Neural crest cell (in vitro differentiated cells): ENCODE measurements at regions not wholly inside any gene's neighbourhood (a gene's known extent, or its start where the extent isn't known, plus 50 kb on each side); places are given as distances from the start of the nearest gene placed in this dataset.

Experiments used
- DNase-seq: peaks from one replicate; pipeline ENCODE4 v3.0.0; 2021; ENCODE audit warnings: low read depth, mixed read lengths, low spot score
- H3K27ac Mint-ChIP-seq: one replicate; pipeline ENCODE4 v1.8.0; 2021; ENCODE audit warnings: mild to moderate bottlenecking, mixed read lengths; ENCODE audit not compliant: unreplicated experiment
- H3K27me3 Mint-ChIP-seq: 2 replicates; pipeline ENCODE4 v1.8.0; 2021; ENCODE audit warnings: low read depth, mild to moderate bottlenecking, mixed read lengths
- H3K36me3 Mint-ChIP-seq: 2 replicates; pipeline ENCODE4 v1.8.0; 2021; ENCODE audit warnings: low read depth, mild to moderate bottlenecking, mixed read lengths
- H3K4me1 Mint-ChIP-seq: 2 replicates; pipeline ENCODE4 v1.8.0; 2021; ENCODE audit warnings: mixed read lengths
- H3K4me3 Mint-ChIP-seq: one replicate; pipeline ENCODE4 v1.8.0; 2021; ENCODE audit warnings: mild to moderate bottlenecking, mixed read lengths
- H3K9me3 Mint-ChIP-seq: 2 replicates; pipeline ENCODE4 v1.8.0; 2021; ENCODE audit warnings: mixed read lengths
- TF ChIP-seq, protein P1 (sequence below): fragments of 200-600 bp; sonication (generic); conservative IDR thresholded peaks from 2 replicates; pipeline ENCODE4 v1.5.0; 2021; ENCODE audit warnings: antibody characterized with exemption, mild to moderate bottlenecking

DNA sequence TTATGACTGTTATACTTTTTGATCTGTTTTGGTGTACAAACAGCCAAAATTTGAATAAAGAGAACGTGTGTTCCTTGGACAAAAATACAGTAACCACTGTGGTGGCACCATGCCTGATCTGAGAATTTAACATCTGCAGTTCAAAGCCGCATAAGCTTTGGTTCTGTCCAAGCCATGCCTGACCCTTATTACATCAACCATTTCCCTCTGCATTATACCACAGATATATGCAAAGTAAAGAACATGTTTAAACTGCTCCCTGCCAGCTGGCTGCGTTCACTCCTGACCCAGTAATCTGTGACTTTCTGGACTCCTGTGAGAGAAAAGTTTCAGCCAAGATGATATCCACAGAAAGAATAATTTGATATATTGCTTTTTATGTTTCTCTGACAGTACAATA is 890.5 kb upstream of the ANO3 start:
- H3K36me3 Mint-ChIP-seq, result no peaks in the 10 kb centered on the region
- TF ChIP-seq, protein P1, sequence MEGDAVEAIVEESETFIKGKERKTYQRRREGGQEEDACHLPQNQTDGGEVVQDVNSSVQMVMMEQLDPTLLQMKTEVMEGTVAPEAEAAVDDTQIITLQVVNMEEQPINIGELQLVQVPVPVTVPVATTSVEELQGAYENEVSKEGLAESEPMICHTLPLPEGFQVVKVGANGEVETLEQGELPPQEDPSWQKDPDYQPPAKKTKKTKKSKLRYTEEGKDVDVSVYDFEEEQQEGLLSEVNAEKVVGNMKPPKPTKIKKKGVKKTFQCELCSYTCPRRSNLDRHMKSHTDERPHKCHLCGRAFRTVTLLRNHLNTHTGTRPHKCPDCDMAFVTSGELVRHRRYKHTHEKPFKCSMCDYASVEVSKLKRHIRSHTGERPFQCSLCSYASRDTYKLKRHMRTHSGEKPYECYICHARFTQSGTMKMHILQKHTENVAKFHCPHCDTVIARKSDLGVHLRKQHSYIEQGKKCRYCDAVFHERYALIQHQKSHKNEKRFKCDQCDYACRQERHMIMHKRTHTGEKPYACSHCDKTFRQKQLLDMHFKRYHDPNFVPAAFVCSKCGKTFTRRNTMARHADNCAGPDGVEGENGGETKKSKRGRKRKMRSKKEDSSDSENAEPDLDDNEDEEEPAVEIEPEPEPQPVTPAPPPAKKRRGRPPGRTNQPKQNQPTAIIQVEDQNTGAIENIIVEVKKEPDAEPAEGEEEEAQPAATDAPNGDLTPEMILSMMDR, result no peak
- no peaks in the 10 kb centered on the region for H3K9me3 Mint-ChIP-seq
- H3K4me3 Mint-ChIP-seq, result no peak overlapping the region
- H3K4me1 Mint-ChIP-seq, result no peaks in the 10 kb centered on the region
- no peak for DNase-seq
- no peaks in the 10 kb centered on the region for H3K27me3 Mint-ChIP-seq
- no peak overlapping the region for H3K27ac Mint-ChIP-seq

DNA sequence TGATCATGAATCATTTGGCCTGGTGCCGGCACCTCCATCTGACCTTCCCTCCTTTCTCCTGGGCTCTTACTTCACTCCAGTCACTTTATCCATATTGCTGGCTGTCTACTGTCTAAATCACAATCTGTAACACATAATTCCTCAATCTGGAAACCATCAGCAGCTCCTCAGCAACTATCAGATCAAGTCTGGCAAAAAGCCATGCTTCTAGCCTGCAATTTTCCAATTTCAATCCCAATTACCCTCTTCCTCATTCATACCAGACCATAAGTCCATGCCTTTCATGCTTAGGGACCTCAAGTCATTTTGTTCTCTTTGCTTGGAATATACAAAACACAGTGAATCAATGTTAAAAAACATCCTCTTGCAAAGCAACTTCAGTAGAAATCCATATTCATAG is 882.8 kb upstream of the ANO3 start:
- Mint-ChIP-seq H3K4me1 (no peaks in the 10 kb centered on the region), H3K27me3 (no peaks in the 10 kb centered on the region), H3K9me3 (peaks cover 2% of the 10 kb centered on the region), H3K4me3 (no peak overlapping the region), H3K36me3 (no peaks in the 10 kb centered on the region), H3K27ac (no peak overlapping the region)
- TF ChIP-seq, protein P1, result no peak
- no peak for DNase-seq

DNA sequence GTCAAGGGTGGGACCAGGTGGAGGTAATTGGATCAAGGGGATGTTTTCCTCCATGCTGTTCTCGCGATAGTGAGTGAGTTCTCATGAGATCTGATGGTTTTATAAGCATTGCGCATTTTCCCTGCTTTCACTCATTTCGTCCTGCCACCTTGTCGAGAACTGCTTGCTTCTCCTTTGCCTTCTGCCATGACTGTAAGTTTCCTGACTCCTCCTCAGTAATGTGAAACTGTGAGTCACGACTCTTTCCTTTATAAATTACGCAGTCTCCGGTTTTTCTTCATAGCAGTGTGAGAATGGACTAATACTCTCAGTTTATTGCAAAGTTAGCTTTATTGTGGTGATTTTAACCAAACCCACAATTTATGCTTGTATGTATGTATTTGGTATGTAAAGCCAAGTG is 878.5 kb upstream of the ANO3 start:
- TF ChIP-seq, protein P1, result no peak
- H3K4me1 Mint-ChIP-seq, result no peaks in the 10 kb centered on the region
- DNase-seq, result no peak
- no peaks in the 10 kb centered on the region for H3K27me3 Mint-ChIP-seq
- H3K4me3 Mint-ChIP-seq, result no peak overlapping the region
- H3K9me3 Mint-ChIP-seq, result peaks cover 2% of the 10 kb centered on the region
- no peaks in the 10 kb centered on the region for H3K36me3 Mint-ChIP-seq
- no peak overlapping the region for H3K27ac Mint-ChIP-seq

DNA sequence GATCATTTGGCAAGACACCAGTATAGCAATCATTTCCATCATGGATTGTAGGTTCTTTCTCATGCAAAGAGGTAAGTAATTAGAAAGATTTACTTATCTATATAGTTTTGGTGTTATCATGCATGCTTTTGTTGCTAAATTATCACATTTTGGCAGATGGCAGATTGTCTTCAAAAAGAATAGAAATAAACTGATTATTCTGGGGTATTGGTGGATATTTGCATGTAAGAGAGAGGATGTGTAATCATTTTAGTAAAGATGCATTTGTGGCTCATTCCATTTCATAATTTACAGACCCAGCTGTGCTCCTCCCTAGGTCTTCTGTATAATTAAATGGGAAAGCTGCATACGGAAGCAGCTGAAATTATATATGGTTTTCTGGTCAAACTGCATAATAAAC is 875.7 kb upstream of the ANO3 start:
- Mint-ChIP-seq H3K27ac (no peak overlapping the region), H3K4me1 (no peaks in the 10 kb centered on the region), H3K36me3 (no peaks in the 10 kb centered on the region), H3K4me3 (no peak overlapping the region), H3K27me3 (no peaks in the 10 kb centered on the region), H3K9me3 (peaks cover 5% of the 10 kb centered on the region)
- DNase-seq, result no peak
- TF ChIP-seq, protein P1, result no peak

DNA sequence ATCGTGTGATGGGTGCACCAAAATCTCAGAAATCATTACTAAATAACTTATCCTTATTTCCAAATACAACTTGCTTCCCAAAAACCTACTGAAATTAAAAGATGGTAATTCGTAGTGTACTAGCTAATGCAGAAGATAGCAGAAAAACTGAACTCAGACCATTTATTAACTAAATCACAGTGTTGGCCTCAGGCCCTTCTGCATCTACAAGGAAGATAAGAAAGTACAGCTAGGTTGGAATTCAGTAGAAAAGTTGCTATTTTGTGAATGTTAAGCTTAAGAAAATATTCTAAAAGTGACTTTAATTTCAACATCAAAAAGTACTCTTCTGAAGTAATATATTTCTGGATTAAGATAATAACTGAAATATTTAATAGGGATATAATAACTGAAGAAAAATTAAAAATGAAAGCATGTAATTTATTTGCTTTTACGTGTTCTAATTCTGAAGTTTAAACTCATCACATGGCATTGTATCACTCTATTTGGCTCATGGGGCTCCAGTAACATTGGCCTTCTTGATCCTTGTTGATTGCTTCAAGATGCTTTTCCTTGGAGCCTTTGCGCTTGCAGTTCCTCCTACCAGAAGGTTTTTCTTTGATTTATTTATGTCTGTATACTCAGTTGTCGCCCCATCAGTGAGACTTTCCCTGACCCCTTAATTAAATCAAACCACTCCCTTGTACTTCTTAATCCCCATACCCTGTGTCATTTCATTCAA is 847.9 kb upstream of the ANO3 start:
- Mint-ChIP-seq H3K36me3 (no peaks in the 10 kb centered on the region), H3K27me3 (no peaks in the 10 kb centered on the region), H3K9me3 (no peaks in the 10 kb centered on the region), H3K4me3 (no peak overlapping the region), H3K27ac (no peak overlapping the region), H3K4me1 (peaks cover 8% of the 10 kb centered on the region)
- no peak for DNase-seq
- TF ChIP-seq, protein P1, result no peak
